ENCODE measurements at regions not wholly inside any gene's neighbourhood (a gene's known extent, or its start where the extent isn't known, plus 50 kb on each side); places are given as distances from the start of the nearest gene placed in this dataset.

DNA sequence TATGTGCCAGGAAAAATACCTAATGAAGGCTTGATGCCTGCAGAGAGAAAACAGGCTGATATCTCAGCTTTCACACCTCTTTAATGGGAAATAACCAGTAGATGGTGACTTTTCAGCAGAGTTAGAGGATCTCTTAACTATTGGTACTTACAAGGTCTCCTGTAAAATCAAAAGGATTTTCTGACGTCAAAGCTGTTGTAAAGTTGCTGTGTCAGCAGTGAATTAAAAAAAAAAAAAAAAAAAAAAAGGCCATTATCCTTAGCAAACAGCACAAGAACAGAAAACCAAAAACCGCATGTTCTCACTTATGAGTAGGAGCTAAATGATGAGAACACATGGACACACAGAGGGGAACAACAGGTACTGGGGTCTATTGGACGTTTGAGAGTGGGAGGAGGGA, 349.1 kb downstream of the AMY1C start:
- Histone ChIP-seq H3K9me3 (no peaks in the 10 kb centered on the region), H3K27ac (no peak overlapping the region), H3K36me3 (no peaks in the 10 kb centered on the region), H3K4me1 (no peaks in the 10 kb centered on the region), H3K27me3 (no peaks in the 10 kb centered on the region), H3K4me3 (no peak overlapping the region)
- DNase-seq (no peak), ATAC-seq (no peak), FAIRE-seq (no peak)
- 37 to 45% methylated on average over 3 of the region's 3 CpGs for WGBS, 2 donors
- intact Hi-C loops (cut with DNase I) = no loop called here
- TF ChIP-seq, protein P1, sequence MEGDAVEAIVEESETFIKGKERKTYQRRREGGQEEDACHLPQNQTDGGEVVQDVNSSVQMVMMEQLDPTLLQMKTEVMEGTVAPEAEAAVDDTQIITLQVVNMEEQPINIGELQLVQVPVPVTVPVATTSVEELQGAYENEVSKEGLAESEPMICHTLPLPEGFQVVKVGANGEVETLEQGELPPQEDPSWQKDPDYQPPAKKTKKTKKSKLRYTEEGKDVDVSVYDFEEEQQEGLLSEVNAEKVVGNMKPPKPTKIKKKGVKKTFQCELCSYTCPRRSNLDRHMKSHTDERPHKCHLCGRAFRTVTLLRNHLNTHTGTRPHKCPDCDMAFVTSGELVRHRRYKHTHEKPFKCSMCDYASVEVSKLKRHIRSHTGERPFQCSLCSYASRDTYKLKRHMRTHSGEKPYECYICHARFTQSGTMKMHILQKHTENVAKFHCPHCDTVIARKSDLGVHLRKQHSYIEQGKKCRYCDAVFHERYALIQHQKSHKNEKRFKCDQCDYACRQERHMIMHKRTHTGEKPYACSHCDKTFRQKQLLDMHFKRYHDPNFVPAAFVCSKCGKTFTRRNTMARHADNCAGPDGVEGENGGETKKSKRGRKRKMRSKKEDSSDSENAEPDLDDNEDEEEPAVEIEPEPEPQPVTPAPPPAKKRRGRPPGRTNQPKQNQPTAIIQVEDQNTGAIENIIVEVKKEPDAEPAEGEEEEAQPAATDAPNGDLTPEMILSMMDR (IDR thresholded peaks at IDR 0.05) = no peak

DNA sequence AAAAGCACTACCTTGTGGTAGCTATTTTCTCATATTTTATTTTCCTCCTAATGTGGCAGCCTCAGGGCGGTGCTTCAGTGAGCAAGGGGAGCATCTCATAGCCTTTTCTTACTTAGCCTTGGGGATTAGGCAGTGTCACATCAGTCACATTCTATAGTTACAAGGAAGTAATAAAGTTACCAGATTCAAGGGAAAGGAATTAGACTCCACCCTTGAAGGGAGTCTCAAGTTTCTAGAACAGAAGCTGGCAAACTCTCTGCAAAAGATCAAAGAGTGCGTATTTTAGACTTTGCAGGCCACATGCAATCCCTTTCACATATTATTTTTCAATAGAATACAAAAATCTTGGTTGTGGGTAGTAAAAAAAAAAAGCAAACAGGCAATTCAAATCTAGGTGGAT, 350.4 kb downstream of the AMY1C start:
- TF ChIP-seq, protein P1 (IDR thresholded peaks at IDR 0.05) = no peak
- DNase-seq (no peak), FAIRE-seq (no peak), ATAC-seq (no peak)
- intact Hi-C loops (cut with DNase I) = no loop called here
- no peaks in the 10 kb centered on the region for H3K4me1 ChIP-seq
- H3K36me3 ChIP-seq = no peaks in the 10 kb centered on the region
- no peak overlapping the region for H3K27ac ChIP-seq
- H3K4me3 ChIP-seq = no peak overlapping the region
- H3K9me3 ChIP-seq = no peaks in the 10 kb centered on the region
- no peaks in the 10 kb centered on the region for H3K27me3 ChIP-seq
- 75 to 79% methylated on average over 2 of the region's 2 CpGs for WGBS, 2 donors

DNA sequence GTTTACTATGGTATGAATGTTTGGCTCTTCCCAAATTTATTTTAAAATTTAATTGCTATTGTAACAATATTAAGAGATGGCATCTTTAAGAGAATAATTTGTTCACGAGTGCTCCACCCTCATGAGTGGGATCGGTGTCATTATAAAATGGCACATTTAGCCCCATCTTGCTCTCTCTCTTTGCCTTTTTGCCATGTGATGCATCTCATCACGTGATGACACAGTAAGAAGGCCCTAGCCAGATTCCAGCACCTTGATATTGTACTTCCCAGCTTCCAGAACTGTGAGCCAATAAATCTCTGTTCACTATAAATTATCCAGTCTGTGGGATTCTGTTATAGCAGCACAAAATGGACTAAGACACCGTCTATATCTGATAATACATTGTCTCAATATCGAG, 355.8 kb downstream of the AMY1C start:
- FAIRE-seq (no peak), ATAC-seq (no peak), DNase-seq (no peak)
- Histone ChIP-seq H3K4me1 (no peaks in the 10 kb centered on the region), H3K27ac (no peak overlapping the region), H3K9me3 (no peaks in the 10 kb centered on the region), H3K4me3 (no peak overlapping the region), H3K27me3 (no peaks in the 10 kb centered on the region), H3K36me3 (no peaks in the 10 kb centered on the region)
- TF ChIP-seq, protein P1 (IDR thresholded peaks at IDR 0.05) = no peak
- intact Hi-C loops (cut with DNase I) = no loop called here
- WGBS, 2 donors = 52 to 53% methylated on average over 5 of the region's 5 CpGs

DNA sequence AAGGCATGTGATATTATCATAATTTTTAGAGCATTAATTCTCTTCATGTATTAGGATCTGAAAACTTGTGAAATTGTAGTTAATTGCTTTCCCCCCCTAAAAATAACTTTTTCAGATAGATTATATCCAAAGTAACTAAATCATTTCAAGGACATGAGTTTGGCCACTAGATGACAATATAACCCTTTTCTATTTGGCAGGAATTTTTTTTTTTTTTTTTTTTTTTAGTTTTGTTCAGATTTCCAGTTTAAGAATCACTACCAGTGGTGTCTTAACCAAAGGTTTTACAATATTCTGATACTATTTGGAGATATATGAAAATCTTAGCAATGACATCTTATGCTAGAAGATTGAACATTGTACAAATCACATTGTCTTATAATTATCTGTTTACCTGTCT, 370.8 kb downstream of the AMY1C start:
- ATAC-seq (no peak), FAIRE-seq (no peak), DNase-seq (no peak)
- intact Hi-C loops (cut with DNase I) = no loop called here
- no peaks in the 10 kb centered on the region for H3K9me3 ChIP-seq
- TF ChIP-seq, protein P1 (IDR thresholded peaks at IDR 0.05) = no peak
- H3K4me1 ChIP-seq = no peaks in the 10 kb centered on the region
- no peaks in the 10 kb centered on the region for H3K36me3 ChIP-seq
- no peak overlapping the region for H3K4me3 ChIP-seq
- H3K27me3 ChIP-seq = no peaks in the 10 kb centered on the region
- no peak overlapping the region for H3K27ac ChIP-seq

DNA sequence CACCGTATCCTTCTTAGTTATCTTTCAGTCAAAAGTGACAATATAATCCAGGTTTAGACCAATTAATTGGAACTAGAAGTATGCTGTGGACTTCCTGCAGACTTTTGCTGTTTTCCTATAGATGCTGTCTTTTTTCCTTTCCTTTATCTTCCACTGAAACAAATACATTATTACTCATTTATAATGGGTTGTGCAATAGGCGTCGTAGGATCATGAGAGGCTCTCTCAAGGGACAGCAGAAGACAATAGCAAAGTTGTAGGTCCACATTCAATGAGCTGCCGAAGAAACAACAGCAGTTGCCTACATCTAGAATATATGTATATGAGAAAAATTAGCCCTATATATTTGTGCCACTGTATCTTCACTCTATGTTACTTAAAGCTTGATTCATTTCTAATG, 371.6 kb downstream of the AMY1C start:
- Histone ChIP-seq H3K27ac (no peak overlapping the region), H3K27me3 (no peaks in the 10 kb centered on the region), H3K36me3 (no peaks in the 10 kb centered on the region), H3K4me1 (no peaks in the 10 kb centered on the region), H3K9me3 (no peaks in the 10 kb centered on the region), H3K4me3 (no peak overlapping the region)
- WGBS, 2 donors = 52 to 60% methylated on average over 4 of the region's 4 CpGs
- FAIRE-seq = no peak
- ATAC-seq = no peak
- TF ChIP-seq, protein P1 (IDR thresholded peaks at IDR 0.05) = no peak
- DNase-seq = no peak
- intact Hi-C loops (cut with DNase I) = no loop called here

Data from pancreas (tissue), 10 donors.